GM18867 (cell line): ENCODE measurements at regions not wholly inside any gene's neighbourhood (a gene's known extent, or its start where the extent isn't known, plus 50 kb on each side); places are given as distances from the start of the nearest gene placed in this dataset.
"Not testable (repeated sequence)": the region's sequence is repeated elsewhere in the genome, so short reads cannot be mapped to it uniquely, and the experiment has no call there.

Experiments
- ATAC-seq: cut with Tn5 transposase; IDR thresholded peaks from one replicate; pipeline ENCODE4 v1.9.1; 2021; ENCODE audit warnings: mild to moderate bottlenecking, moderate library complexity; ENCODE audit not compliant: unreplicated experiment

DNA sequence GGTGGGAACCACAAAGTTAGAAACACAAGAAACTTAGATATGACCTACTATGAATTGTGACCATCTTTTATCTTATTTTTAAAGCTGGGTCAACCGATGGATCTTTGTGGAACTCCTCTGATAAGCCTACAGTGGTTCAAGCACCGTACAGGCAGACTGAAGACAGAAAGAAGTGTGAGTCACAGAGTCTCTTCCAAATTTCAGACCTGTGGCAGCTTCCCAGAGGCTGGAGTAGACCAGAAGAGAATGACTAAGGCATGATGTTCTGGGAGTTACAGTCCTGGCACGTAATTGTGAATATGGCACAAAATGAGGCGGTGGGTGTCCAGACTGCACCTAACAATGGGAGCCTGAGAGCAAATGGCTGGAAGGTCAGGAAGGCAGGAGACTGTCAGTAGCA lies 70.0 kb downstream of the LMO4 start:
- ATAC-seq: no peak

DNA sequence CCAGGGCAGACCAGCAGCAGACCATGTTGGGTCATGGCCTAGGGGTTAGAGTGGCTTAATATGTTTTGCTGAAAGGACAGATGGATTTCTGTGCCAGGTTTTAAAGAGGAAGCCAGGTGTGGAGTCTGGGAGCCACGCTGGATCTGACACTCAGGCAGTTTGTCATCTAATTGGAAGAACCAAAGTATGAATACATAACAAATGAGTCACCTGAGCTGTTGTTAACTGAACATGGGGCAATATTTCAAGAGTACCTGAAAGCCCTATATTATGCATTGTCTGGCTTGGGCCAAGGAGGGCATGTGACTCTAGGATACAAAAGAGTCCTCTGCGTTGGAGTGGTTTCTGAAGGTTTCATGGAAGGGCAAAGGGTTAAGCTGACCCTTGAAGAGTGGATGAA lies 70.6 kb downstream of the LMO4 start:
- no peak for ATAC-seq

DNA sequence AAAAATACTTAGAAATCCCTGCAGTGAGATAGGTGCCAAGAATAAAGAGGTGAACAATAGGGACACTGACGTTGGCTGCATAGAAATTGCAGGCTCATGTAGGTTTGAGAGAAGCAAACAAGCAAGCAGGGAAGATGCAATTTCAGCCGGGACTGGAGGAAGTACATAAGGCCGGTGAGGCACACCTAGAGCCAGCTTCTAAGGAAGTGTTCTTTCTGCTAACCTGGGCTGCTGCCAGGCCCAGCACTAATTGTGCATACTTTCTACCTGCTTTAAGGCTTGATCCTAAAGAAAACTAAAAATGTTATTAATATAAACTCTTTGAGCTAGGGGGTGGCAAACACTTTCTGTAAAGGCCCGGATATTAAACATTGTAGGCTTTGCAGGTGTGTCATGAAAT lies 71.0 kb downstream of the LMO4 start:
- no peak for ATAC-seq

DNA sequence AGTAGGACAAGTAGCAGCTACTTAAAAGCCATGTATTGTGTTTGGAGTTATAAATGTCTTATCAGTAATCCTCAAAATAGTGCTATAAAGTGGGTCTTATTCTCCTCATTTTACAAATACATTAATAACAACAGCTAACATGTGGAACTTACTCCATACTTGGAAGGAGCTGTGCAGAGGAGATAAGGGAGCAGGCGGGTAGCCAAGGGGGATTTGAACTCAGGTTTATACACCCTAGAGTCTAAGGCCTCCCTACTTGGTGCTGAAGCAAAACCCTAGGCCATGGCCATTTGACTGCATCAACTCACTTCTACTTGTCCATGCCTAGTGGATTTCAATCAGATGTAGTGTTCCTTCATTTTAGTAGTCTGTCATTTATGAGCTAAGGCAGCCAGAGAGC lies 72.1 kb downstream of the LMO4 start:
- ATAC-seq: no peak

DNA sequence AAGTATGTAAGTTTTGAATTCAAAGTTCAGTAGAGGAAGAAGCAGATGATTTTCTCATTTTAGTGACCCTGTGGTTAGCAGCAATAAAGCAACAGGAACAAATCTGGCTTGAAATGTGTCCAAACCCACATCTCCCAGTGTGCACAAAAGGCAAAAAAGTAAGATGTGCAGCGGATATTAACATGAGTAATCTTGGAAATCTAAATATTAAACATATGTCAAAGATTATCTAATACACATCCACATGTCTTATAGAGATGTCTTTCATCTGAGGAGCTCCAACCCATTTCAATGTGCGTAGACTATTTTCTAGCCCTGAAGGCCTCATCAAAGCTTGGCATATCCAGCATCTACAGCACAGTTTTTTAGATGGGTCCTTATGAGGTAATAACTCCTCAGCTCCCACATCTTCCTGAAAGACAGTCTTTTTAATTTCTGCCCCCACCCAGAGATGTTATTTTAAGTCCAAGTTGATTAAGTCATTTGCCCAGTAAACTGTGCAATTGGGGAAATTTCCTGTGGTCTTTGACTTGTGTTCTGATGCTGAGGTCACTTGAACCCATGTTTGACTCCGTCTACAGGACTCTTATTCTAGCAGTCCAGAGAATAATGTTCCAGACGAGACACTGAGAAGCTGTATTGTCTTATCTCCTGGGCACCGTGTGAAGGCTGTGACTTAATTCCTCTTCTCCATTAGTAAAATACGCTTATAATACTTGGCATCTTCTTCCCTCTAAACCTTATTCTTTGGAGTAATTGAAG lies 73.7 kb downstream of the LMO4 start:
- ATAC-seq: no peak

DNA sequence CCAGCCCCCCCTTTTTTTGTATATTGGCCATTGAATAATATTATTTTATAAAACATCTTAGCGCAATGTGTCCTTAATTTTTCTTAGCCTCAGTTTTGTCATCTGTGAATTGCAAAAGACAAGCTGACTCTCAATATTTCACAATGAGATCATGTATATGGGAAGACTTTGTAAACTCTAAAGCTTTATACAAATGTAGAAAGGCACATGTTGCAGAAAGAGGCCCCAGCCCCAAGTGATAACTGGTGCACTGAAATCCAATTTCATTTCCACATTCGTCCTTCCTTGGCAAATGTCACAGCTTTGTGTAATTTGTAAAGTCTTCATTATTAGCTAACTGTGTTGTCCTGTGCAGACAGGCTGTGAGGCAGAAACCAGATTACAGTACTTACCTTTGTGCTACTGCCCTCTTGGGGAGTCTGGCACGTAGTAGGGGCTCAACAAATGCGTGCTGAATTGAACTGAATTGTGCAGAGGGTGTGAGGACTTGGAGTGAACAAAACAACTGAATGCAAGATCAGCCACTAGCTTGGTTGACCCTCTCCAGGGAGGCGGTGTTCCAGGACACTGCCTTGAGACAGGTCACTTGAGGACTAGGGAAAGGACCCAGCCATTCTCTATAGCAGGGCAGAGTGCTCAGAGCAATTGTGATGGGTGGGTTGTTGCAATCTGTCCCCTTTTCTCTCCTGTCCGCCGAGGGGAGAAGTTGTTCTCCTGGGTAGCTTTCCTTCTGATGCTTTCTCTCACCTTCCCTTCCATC lies 74.6 kb downstream of the LMO4 start:
- no peak for ATAC-seq

DNA sequence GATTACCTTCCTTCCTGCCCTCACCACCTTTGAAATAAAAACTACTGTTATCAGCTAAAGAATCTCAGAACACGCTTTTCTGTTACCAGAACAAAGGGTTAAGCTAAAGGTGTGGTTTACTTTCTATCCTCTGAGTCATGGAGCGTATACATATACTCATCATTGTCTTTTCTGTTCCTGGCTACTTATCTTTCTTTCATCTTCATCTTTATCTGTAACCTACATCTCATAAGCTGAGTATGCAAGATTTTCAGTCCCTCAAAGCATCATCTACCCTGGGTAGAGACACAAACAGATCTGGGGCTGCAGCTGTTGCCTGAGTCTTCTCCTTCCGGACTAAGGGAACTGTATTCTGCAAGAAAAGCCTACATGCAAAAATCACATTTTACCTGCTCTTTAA lies 75.6 kb downstream of the LMO4 start:
- no peak for ATAC-seq

DNA sequence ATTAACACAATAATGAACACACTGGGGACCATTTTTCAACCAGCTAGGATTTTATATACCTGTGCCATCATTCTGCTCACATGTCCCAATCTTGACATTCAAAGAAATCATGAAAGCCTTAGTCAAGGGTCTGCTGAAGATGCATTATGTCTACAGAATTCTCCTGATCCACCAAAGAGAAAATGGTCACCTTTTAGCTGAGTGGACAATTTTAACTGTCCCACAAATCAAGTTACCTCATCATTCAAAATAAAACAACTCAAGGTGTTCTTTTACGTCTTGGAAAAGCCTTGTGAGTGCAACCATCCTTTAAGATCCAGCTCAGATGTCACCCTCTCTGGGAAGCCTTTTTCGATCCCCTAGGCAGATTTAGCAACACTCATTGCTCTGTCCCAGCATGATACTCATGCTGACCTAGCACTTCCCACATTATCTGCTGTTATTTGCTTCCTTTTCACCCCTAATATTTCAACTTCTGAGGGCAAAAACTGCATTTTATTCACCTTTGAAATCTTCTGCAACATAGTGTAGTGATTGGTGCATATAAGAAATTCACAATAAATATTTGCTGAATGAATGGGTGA lies 80.1 kb downstream of the LMO4 start:
- ATAC-seq: no peak

DNA sequence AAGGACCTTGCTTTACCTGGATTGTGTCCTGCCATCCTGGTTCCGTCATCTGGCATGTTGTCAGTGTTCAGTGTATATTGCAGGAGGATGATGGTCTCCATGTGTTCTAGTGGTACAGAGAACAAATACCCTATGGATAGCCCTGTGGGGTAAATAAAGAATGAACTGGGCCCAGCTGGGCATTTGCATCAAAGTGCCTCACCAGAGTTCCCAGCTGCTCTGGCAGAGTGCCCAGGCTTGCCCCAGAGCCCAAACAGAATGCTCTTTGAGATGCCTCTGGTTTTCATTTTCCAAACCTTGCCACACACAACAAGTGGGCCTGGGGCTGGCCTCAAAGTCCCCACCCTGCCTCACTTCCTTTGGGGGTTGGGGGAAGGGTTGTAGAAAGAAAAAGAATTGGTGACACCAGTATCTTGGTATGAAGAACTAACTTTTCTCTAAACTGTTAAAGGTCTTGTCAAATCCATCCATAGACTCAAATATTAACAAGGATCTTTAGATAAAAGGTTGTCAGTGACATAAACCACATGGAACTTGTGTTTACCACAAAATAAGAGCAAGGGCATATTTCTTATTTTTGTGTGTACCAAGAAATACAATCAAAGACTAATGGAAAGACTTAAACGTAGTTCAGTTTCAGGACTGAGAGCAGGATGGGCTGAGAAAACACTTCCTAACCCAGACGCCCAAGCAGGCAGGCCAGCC lies 82.2 kb downstream of the LMO4 start:
- peak; percentile 60 for ATAC-seq

DNA sequence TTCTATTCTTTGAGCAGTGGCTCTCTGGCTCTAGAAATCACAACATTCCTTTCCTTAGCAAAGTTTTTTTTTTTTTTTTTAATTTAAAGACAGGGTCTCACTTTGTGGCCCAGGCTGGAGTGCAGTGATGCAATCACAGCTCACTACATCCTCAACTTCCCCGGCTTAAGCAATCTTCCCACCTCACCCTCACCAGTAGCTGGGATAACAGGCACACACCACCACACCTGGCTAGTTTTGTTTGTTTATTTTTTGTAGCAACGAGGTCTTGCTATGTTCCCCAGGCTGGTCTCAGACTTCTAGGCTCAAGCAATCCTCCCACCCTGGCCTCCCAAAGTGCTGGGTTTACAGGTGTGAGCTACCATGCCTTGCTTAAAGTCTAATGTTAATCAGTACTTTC lies 85.2 kb downstream of the LMO4 start:
- not testable (repeated sequence) for ATAC-seq

DNA sequence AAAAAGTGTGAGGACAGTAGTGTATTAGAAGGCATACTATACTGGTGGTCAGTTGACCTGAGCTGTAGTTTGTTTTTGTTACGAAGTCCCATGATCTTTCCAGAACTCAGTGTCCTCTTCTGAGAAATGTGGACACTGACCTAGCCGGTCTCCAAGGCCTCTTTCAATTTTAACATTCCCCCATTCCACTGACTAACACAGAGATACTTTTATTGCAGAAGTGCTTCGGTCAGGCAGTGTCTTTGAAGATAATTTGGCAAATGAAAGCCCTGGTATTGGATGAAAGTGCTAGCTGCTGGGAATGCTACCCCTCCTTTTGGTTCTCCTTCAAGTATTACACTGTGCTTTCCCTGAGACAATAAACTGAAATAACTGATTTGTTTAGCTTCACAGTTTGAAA lies 89.4 kb downstream of the LMO4 start:
- no peak for ATAC-seq

DNA sequence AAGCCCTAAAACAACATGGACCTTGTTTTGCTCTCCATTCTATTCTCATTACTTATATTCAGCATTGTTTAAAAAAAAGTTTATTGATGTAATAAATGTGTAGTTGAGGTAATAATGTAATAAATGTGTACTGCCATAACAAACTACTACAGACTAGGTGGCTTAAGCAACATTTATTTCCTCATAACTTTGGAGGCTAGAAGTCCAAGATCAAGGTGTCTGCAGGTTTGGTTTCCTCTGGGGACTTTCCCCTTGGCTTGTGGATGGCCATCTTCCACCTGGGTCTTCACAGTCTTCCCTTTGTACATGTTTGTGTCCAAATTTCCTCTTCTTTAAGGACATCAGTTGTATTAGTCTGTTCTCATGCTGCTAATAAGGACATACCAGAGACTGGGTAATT lies 93.1 kb downstream of the LMO4 start:
- no peak for ATAC-seq

DNA sequence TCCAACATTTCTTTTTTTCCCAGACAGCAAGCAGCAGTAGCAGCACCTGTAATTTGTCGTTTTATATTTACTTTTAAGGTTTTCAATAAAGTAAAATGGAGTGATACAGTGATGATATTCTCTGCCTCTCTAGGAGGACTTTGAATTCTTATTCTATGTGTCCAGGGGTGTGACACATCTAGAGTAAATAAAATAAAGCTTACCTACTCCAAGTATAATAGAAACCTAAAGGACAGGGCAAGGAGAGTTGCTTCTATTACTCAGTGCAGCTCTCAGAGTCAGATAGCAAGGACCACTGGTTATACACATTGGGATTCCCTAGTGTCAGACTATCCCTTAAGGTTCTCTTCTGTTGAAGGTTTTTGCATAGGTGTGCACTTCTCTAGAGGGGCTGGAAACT lies 95.9 kb downstream of the LMO4 start:
- ATAC-seq: no peak

DNA sequence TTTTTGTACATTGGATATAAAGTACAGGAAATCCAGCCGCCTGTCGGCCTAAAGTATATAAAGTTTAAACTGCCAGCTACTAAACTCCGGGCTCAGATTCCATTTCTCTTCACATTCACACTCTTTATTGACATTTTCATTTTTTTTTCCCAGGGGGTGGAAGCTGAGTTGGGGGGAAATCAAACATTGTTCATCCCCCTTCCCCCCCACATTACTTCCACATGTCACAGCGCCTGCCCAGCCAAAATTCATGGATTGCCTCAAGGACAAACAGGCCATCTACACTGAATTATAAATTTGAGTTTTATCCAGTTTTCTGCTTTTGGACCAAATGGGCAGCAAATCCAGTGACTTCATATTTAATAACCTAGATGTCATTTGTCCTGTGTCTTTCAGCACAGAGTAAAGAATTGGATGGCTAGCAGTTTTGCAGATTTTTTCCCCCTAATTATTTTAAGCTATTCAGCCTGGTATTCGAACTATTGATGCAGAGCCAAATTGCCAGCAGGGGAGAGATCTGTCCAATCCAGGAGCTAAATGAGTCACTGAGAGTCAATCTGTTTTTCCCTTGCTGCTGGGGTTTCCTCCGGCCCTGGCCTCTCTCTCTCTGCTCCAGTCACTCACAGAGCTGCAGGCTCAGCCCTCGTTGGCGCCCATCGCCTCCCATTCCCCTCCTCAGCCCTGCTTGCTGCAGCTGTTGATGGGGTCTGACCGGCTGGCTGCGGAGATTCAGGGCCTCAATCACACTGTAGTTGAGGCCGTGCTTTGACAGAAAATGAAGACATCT lies 98.0 kb downstream of the LMO4 start:
- no peak for ATAC-seq

DNA sequence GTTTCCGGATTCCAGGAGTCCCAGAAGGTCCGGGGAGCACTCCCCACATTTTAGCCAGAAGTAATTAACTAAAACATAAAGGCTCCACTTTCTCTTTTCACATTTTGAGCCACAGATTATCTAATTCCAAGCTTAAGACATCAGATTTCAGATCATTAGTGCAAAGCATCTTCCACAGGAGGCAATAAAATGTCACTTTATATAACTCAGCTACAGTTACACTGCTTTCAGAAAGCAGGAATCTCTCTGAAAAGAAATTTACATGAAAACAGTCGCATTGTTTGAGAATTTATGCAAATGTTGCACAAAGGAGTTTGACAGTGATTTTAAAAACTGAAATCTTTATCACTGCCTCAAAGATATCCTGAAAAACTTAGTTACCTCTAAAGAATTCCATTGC lies 99.7 kb downstream of the LMO4 start:
- no peak for ATAC-seq

DNA sequence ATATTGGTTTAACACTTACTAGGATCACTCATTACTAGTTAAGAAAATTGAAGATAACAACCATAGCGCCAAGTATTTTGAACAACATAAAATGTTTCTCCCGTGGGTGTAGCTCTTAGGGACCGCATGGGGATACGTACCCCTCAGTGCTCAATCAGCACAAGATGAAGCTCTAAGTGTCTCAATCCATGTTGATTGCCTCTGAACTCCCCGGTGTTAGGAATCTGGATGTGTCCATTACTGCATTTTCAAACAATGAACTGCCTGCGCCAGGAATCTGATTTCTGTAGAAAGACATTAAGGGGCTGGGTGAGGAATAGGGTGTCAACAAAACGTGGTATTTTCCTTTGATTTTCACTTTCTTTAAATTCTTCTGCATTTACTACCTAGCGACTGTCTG lies 100.2 kb downstream of the LMO4 start:
- no peak for ATAC-seq

DNA sequence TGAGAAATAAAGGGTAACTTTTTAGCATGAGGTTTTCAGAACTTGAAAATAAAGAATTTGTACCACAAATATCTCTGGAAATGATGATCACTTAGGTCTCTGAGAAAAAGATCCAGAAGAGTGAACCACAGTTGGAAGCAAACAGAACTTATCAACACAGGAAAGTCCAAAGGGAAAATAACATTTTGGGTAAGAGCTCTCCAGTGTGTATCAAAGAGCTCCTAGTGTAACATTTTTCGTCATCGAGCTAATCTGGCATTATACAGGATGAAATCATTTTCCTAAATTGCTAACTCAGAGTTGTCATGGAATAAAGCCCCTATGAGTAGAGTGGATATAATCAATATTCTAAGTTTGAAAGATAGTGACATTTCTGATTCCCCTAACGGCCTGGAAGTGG lies 104.0 kb downstream of the LMO4 start:
- no peak for ATAC-seq

DNA sequence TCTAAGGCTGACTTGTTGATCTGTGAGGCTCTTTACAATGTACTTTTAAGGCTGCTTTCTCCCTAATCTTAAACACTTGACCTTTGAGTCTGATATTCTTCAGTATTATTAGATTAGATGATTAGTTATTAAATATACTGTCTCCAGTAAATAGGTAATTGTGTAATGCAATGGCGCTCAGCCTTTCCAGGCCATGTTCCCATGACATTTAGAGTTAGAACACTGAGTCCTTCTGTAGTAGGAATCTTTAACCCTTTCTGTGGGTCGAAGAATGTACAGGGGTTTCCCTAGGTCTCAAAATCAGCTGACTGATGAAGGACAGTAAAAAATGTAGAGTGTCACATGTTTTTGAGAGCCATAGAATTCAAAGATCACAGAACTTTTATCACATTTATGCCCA lies 104.4 kb downstream of the LMO4 start:
- ATAC-seq: not testable (repeated sequence)

DNA sequence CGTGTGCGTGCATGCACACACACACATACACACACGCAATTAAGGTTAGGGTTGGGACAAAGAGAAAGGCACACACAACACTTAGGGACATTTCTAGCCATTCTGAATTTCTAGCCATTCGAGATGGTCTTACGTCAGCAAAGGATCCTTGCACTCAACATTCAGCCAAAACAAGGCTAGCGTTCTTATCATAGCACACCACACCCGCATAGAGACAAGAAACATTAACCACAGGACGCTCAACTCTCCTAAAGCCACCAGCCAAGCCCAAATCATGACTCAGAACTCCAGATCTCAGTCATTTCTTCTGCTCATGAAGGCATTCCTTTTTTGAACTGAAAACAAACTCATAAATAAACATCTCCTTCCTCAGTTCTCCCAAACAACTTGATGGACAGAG lies 106.8 kb downstream of the LMO4 start:
- ATAC-seq: peak; percentile 42

DNA sequence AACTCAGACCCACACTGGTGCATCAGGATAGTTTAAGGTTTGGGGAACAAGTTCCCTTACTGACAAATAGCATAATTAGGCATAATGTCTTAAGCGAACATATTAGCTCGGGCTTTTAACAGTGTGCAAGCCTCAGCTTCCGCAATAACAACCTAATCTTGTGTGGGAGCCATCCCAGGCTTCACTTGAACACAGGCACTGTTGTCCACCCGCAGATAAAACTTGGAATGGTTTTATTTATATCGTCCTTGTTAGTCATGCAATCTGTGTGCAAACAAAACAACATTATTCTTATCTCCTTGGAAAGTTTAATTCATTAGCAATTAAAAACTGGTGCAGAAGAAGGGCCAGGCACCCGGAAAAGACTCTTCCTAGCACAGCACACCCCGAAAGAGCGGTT lies 107.4 kb downstream of the LMO4 start:
- not testable (repeated sequence) for ATAC-seq

DNA sequence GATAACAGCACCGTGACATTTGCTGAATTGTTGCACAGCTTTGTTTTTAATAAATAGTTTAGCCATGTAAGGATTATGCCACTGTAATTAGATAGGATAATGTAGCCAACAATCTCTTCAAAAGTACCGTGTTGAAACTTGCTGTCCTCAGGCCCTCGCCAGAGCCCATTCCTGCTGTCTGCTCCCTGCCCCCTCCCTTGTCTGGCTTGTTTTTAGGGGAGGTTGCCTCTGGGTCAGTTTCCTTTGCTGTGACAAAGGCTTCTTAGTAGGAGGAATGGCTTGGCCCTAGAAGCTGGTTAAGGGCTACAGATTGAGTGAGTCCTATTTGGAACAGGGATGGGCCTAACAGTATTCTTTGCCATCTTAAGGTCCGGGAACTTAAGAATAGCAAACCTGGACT lies 107.9 kb downstream of the LMO4 start:
- ATAC-seq: no peak
